HFF-Myc (cell line): ENCODE measurements at regions not wholly inside any gene's neighbourhood (a gene's known extent, or its start where the extent isn't known, plus 50 kb on each side); places are given as distances from the start of the nearest gene placed in this dataset.

Experiments
- DNase-seq: peaks from one replicate; pipeline ENCODE4 v3.0.0-alpha.2; 2011; ENCODE audit warnings: low read depth; ENCODE audit errors: extremely low read depth
- H3K4me3 ChIP-seq: replicated peaks from 2 replicates; pipeline ENCODE4 v1.5.1; 2011; ENCODE audit warnings: low read depth, mild to moderate bottlenecking, control low read depth, low read length
- TF ChIP-seq, protein P1 (sequence below): IDR thresholded peaks from 2 replicates; pipeline ENCODE4 v1.5.1; 2012; ENCODE audit warnings: mild to moderate bottlenecking, low read depth, low read length, control low read depth; ENCODE audit errors: missing control alignments

DNA sequence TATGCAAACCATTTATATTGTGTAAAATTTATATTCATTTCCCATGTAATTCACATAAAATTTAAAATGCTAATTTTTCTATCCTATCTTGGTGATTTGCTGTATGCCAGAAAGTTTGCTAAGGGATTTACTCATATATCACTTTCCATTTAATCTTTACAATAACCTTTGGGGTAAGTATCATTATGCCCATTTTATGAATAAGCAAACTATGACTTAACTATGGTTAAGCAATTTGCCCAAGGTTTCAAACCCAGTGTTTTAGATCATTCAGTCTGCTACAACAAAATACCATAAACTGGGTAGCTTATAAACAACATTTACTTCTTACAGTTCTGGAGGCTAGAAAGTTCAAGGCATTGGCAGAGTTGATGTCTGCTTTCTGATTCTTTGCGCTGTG, 246.4 kb upstream of the TMEM161B start:
- H3K4me3 ChIP-seq, result no peak overlapping the region
- TF ChIP-seq, protein P1, sequence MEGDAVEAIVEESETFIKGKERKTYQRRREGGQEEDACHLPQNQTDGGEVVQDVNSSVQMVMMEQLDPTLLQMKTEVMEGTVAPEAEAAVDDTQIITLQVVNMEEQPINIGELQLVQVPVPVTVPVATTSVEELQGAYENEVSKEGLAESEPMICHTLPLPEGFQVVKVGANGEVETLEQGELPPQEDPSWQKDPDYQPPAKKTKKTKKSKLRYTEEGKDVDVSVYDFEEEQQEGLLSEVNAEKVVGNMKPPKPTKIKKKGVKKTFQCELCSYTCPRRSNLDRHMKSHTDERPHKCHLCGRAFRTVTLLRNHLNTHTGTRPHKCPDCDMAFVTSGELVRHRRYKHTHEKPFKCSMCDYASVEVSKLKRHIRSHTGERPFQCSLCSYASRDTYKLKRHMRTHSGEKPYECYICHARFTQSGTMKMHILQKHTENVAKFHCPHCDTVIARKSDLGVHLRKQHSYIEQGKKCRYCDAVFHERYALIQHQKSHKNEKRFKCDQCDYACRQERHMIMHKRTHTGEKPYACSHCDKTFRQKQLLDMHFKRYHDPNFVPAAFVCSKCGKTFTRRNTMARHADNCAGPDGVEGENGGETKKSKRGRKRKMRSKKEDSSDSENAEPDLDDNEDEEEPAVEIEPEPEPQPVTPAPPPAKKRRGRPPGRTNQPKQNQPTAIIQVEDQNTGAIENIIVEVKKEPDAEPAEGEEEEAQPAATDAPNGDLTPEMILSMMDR, result no peak
- no peak for DNase-seq

DNA sequence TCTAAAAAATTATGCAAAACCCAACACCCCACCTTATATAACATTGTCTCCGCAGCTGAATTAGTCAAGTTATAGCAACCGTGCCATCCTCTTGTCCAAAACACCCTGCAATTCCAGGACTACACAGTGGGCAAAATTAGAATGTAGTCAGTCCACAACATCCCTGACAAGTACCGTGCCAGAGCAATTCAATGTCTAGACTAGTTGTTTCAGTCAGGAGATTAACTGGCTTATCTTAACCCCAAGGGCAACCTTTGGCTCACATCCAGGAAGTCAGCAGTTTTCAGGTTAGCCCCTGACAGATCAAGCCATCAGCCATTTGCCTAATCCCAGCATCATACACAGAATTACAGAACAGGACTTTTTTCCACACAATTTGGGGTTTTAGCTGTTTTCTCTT, 240.8 kb upstream of the TMEM161B start:
- DNase-seq, result no peak
- H3K4me3 ChIP-seq, result no peak overlapping the region
- TF ChIP-seq, protein P1, result no peak

DNA sequence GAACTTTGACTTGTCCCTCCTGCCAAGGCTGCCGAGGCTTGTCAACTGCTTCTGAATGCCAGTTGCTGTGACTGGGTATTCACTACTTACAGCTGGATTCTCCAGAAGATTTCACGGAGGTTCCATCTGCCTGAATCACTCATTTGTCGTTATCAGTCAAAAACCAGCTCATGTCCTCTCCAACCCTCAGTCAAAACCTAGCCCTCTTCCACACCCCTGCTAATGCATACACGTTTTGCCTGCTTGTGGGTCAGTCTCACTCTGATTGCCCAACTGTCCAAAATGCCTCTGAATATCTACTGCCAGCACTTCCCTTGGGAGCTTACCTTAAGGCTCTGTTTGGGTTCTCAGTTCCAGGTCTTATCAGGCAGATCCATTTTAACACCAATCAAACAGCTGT, 238.6 kb upstream of the TMEM161B start:
- no peak for DNase-seq
- no peak overlapping the region for H3K4me3 ChIP-seq
- TF ChIP-seq, protein P1, result no peak

DNA sequence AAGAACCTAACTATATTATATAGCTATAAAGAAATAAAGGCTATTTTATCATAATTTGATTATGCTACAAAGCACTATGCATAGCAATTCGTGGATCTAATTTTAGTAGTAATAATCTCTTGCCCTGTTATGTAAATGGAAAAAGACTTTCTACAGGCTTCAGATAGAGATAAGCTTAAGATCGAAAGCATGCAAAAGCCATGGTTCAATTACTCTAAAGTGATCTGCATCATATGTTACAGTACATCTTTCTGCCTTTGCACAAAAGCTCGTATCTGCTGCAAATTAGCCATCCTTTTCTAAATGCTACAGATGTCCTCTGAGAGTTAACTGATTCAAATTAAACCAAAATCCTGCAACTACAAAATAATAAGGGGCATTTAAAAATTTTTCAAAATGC, 234.8 kb upstream of the TMEM161B start:
- no peak for DNase-seq
- H3K4me3 ChIP-seq, result no peak overlapping the region
- TF ChIP-seq, protein P1, result no peak

DNA sequence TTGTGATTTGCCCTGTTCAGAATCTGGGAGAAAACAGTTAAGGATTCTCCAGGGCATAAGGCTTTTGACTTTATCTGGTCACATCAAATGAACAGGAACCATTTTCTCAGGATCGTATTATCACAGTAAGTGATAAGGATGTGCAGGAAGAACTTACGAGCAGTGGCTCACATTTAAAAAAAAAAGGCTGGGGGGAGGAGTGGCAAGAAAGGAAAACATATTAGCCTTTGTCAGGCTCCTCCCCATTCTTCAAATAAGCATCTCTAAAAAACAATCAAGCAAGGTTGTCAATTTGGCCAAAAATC, 234.3 kb upstream of the TMEM161B start:
- TF ChIP-seq, protein P1, result no peak
- no peak overlapping the region; the same call in 1 of the 2 replicates for H3K4me3 ChIP-seq
- no peak for DNase-seq

DNA sequence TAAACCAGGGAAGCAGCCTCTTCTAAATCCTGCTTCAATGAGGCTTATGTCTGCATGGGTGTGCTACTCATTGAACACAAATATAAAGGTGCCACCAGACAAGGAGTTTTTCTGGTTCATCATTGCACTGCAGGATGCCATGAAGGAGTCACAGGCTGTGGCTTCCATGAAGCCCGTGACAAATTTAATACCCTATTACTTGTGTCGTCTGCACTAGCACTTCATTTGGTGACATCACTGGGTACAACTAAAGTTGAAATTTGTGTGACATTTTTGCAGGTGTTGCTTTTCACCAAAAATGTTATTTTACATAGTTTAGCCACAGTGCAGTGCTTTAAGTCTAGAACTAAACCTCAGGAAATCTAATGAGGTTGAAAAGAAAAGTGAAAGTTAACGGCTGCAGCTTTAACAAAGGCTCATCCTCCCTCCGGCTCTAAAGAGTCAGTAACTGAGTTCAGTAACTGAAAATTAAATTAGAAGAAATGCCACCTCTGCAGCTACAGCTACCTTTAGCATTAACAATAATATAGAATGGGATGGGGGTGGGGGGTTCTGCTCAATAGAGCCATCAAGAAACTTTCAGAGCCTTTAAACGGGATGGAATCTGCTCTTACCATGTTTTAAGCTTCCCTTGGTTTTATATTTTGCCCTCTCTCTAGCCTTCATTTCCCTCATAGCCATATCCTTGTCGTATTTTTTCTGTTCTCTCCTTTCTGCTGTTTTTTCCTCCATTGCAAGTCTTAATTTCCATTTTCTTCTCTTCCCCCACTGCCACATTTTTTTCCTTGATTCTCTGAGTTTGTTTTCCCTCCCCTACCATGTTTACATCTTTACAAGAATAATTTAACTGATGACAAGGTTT, 233.8 kb upstream of the TMEM161B start:
- peak overlapping the region; percentile 20 for H3K4me3 ChIP-seq
- no peak for DNase-seq
- TF ChIP-seq, protein P1, result no peak

DNA sequence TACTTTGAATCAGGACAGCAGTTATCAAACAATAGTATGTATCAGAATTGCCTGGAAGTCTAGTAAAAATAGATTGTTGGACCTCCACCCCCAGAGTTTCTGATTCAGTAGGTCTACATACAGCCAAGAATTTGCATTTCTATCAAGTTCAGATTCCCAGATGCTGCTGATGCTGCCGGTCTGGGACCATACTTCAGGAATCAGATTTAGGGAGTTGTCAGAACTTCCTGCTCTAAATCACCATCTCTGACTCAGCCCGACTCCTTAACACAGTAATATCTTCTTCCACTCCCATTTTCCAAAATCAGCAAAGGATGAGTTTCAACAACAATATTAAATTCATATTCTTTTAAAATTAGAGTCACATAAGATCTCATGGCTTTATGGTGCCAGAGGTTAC, 227.2 kb upstream of the TMEM161B start:
- H3K4me3 ChIP-seq, result no peak overlapping the region
- DNase-seq, result no peak
- TF ChIP-seq, protein P1, result no peak
